K562 (cell line): ENCODE measurements at regions not wholly inside any gene's neighbourhood (a gene's known extent, or its start where the extent isn't known, plus 50 kb on each side); places are given as distances from the start of the nearest gene placed in this dataset.

Source experiments
- ASH1L ChIP-seq: fragments of 450-650 bp; IDR thresholded peaks from 2 replicates; pipeline ENCODE4 v1.6.1; 2018; ENCODE audit warnings: borderline replicate concordance, mild to moderate bottlenecking, low read depth; ENCODE audit not compliant: partially characterized antibody
- ATF3 ChIP-seq, 2 experiments: fragments of 450-650 bp in 1 of 2; sonication (generic) in 1 of 2; formaldehyde crosslinking in 1 of 2; IDR thresholded peaks in 1 of 2; conservative IDR thresholded peaks in 1 of 2; 2 replicates each; pipeline versions ENCODE4 v1.6.1 to v1.8.1; 2016 to 2023; ENCODE audit warnings: mild to moderate bottlenecking in 2 of 2, moderate library complexity in 2 of 2, inconsistent platforms in 1 of 2, missing genetic modification reagents in 1 of 2
- BRD4 ChIP-seq: fragments of 200-600 bp; sonication (generic); IDR thresholded peaks from 2 replicates; pipeline ENCODE4 v1.6.1; 2017; ENCODE audit warnings: inconsistent platforms
- CBFA2T3 ChIP-seq: fragments of 450-650 bp; IDR thresholded peaks from 2 replicates; pipeline ENCODE4 v1.6.1; 2017
- CTBP1 ChIP-seq: fragments of 450-650 bp; IDR thresholded peaks from 2 replicates; pipeline ENCODE4 v1.6.1; 2016; ENCODE audit warnings: borderline replicate concordance
- DLX4 ChIP-seq: fragments of 250-450 bp; sonication (Bioruptor Pico); IDR thresholded peaks from 2 replicates; pipeline ENCODE4 v1.6.1; 2021; ENCODE audit warnings: mild to moderate bottlenecking
- ETS1 ChIP-seq: conservative IDR thresholded peaks from 2 replicates; pipeline ENCODE4 v1.6.1; 2011; ENCODE audit warnings: low read depth, mild to moderate bottlenecking, low read length; ENCODE audit not compliant: control insufficient read depth
- ETV6 ChIP-seq, 3 experiments: fragments of 150-350 bp in 1 of 3; sonication (generic) in 1 of 3; formaldehyde crosslinking in 1 of 3; IDR thresholded peaks; 2 replicates each; pipeline versions ENCODE4 v1.6.1 to v1.8.0; 2014 to 2022; ENCODE audit warnings: borderline replicate concordance in 2 of 3, low read depth in 2 of 3, antibody characterized with exemption in 1 of 3, low read length in 1 of 3, mild to moderate bottlenecking in 1 of 3, missing genetic modification reagents in 1 of 3
- EWSR1 ChIP-seq: fragments of 450-650 bp; IDR thresholded peaks from 2 replicates; pipeline ENCODE4 v1.6.1; 2018; ENCODE audit warnings: borderline replicate concordance, mild to moderate bottlenecking, low read depth, moderate library complexity; ENCODE audit not compliant: partially characterized antibody
- FOS ChIP-seq: IDR thresholded peaks from 3 replicates; pipeline ENCODE4 v1.6.1; 2011; ENCODE audit not compliant: insufficient read length; ENCODE audit errors: extremely low read depth
- FOXK1 ChIP-seq: sonication (generic); formaldehyde crosslinking; IDR thresholded peaks from 2 replicates; pipeline ENCODE4 v1.8.0; 2022; ENCODE audit warnings: missing genetic modification reagents, mild to moderate bottlenecking, borderline replicate concordance
- GATAD2A ChIP-seq: fragments of 450-650 bp; IDR thresholded peaks from 2 replicates; pipeline ENCODE4 v1.6.1; 2017
- MEF2D ChIP-seq: conservative IDR thresholded peaks from 2 replicates; pipeline ENCODE4 v1.6.1; 2016; ENCODE audit warnings: low read depth, missing genetic modification characterization, missing compliant biosample characterization
- MXI1 ChIP-seq: IDR thresholded peaks from 2 replicates; pipeline ENCODE4 v1.6.1; 2011; ENCODE audit warnings: low read depth, mild to moderate bottlenecking, improper control_type of control experiment, low read length
- MYC ChIP-seq, 2 experiments: fragments of 250-450 bp in 1 of 2; sonication (Bioruptor Pico) in 1 of 2; IDR thresholded peaks; 2 replicates each; pipeline versions ENCODE4 v1.5.1 to v1.6.1; 2012 to 2021; ENCODE audit warnings: low read depth in 2 of 2, borderline replicate concordance in 1 of 2, improper control_type of control experiment in 1 of 2, low read length in 1 of 2, mild to moderate bottlenecking in 1 of 2, moderate library complexity in 1 of 2
- NELFE ChIP-seq: IDR thresholded peaks from 2 replicates; pipeline ENCODE4 v1.6.1; 2011; ENCODE audit warnings: mild to moderate bottlenecking; ENCODE audit not compliant: insufficient read depth, insufficient read length
- NFE2 ChIP-seq: IDR thresholded peaks from 2 replicates; pipeline ENCODE4 v1.6.1; 2014; ENCODE audit warnings: antibody characterized with exemption, low read depth
- SLC30A9 ChIP-seq: fragments of 250-450 bp; sonication (Bioruptor Pico); IDR thresholded peaks from 2 replicates; pipeline ENCODE4 v1.8.0; 2022; ENCODE audit warnings: mild to moderate bottlenecking, moderate library complexity
- SMARCC2 ChIP-seq: fragments of 450-650 bp; IDR thresholded peaks from 2 replicates; pipeline ENCODE4 v1.6.1; 2017; ENCODE audit warnings: antibody characterized with exemption, moderate library complexity, mild to moderate bottlenecking, low read depth
- SRSF1 ChIP-seq: fragments of 200-400 bp; formaldehyde crosslinking; IDR thresholded peaks from 2 replicates; pipeline ENCODE4 v1.6.1; 2017; ENCODE audit warnings: mild to moderate bottlenecking, low read depth, low read length, moderate library complexity
- TRIM24 ChIP-seq, 2 experiments: fragments of 450-650 bp; IDR thresholded peaks; 2 replicates each; pipeline ENCODE4 v1.6.1; 2016
- ZBTB7A ChIP-seq: IDR thresholded peaks from 2 replicates; pipeline ENCODE4 v1.6.1; 2011; ENCODE audit warnings: low read depth, mild to moderate bottlenecking, low read length, moderate library complexity, borderline replicate concordance; ENCODE audit not compliant: control insufficient read depth
- ZNF12 ChIP-seq: sonication (generic); formaldehyde crosslinking; IDR thresholded peaks from 2 replicates; pipeline ENCODE4 v1.4.0; 2020; ENCODE audit warnings: mild to moderate bottlenecking, missing genetic modification reagents
- ZNF134 ChIP-seq: fragments of 250-450 bp; sonication (Bioruptor Pico); conservative IDR thresholded peaks from 2 replicates; pipeline ENCODE4 v1.4.0; 2020
- ZNF253 ChIP-seq: fragments of 250-450 bp; sonication (Bioruptor Pico); conservative IDR thresholded peaks from 2 replicates; pipeline ENCODE4 v1.6.1; 2021; ENCODE audit warnings: mild to moderate bottlenecking
- TF ChIP-seq, protein P1 (sequence below): sonication (generic); IDR thresholded peaks from 2 replicates; pipeline ENCODE4 v1.6.1; 2016

DNA sequence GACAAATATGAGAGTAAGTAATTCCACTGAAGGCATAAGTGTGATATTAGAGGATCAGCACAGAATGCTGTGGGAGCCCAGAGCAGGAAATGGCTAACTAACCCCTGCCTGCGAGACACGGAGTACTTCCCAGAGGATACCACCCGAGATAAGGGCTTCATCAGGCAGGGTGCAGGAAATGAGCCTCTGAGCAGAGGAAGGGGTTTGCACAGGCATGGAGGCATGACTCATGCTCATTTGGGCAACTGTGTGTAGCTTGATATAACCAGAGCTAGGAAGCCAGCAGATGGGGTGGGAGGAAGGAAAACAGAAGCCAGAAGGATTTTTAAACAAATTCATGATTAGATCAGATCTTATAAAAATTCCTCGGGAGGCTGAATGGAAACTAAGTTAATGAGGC lies 70.0 kb upstream of the TSPAN5 start (continued):
- TF ChIP-seq EWSR1 (no peak), GATAD2A (no peak), ASH1L (no peak), ETV6 (IDR thresholded peaks at IDR 0.05; ENCODE audit: borderline replicate concordance in 1 of 2, low read depth in 2 of 2, low read length in 1 of 2) (peak in 1 of 2 experiments; percentile 56; a peak in 1 of 4 replicates), ETV6 (CRISPR knock-in tag; IDR thresholded peaks at IDR 0.05; ENCODE audit: borderline replicate concordance) (no peak), BRD4 (no peak), NFE2 (peak; percentile 28; the same call in 1 of the 2 replicates), FOS (peak; percentile 20), ZNF12 (CRISPR knock-in tag) (no peak), NELFE (no peak), ZBTB7A (no peak), SRSF1 (no peak), MEF2D (tag) (no peak), DLX4 (CRISPR knock-in tag) (no peak), ATF3 (IDR thresholded peaks at IDR 0.05) (peak; percentile 83), ATF3 (CRISPR knock-in tag; conservative IDR thresholded peaks at IDR 0.05) (no peak), MYC (IDR thresholded peaks at IDR 0.05; ENCODE audit: low read depth, low read length) (no peak), MYC (CRISPR knock-in tag; IDR thresholded peaks at IDR 0.05; ENCODE audit: borderline replicate concordance, low read depth) (no peak), ZNF253 (CRISPR knock-in tag) (no peak), CTBP1 (peak; percentile 61), SMARCC2 (0 out of 2 replicates have a peak, but pooled peaks have one; percentile 40), CBFA2T3 (peak; percentile 75), ZNF134 (no peak), SLC30A9 (CRISPR knock-in tag) (no peak), MXI1 (no peak), ETS1 (no peak), FOXK1 (no peak), TRIM24 (IDR thresholded peaks at IDR 0.05) (peak in 1 of 2 experiments; percentile 32; a peak in 1 of 4 replicates)
- TF ChIP-seq, protein P1, sequence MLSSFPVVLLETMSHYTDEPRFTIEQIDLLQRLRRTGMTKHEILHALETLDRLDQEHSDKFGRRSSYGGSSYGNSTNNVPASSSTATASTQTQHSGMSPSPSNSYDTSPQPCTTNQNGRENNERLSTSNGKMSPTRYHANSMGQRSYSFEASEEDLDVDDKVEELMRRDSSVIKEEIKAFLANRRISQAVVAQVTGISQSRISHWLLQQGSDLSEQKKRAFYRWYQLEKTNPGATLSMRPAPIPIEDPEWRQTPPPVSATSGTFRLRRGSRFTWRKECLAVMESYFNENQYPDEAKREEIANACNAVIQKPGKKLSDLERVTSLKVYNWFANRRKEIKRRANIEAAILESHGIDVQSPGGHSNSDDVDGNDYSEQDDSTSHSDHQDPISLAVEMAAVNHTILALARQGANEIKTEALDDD = no peak
